Mesenchymal stem cell (in vitro differentiated cells and primary cell): ENCODE measurements at regions not wholly inside any gene's neighbourhood (a gene's known extent, or its start where the extent isn't known, plus 50 kb on each side); places are given as distances from the start of the nearest gene placed in this dataset.

Source experiments
- DNase-seq: peaks from one replicate; pipeline ENCODE4 v3.0.0-alpha.2; 2013
- H2AFZ ChIP-seq: one replicate; pipeline ENCODE4 v1.6.1; 2013; ENCODE audit warnings: low read depth, mild to moderate bottlenecking, control low read depth, inconsistent platforms, low read length, moderate library complexity
- H2AK5ac ChIP-seq: 2 replicates; pipeline ENCODE4 v1.6.1; 2013; ENCODE audit warnings: low read length, moderate library complexity, mild to moderate bottlenecking, inconsistent platforms; ENCODE audit not compliant: severe bottlenecking
- H2BK120ac ChIP-seq: one replicate; pipeline ENCODE4 v1.6.1; 2013; ENCODE audit warnings: low read depth, mild to moderate bottlenecking, inconsistent platforms, low read length, moderate library complexity
- H2BK12ac ChIP-seq, 2 experiments: one replicate each; pipeline ENCODE4 v1.6.1; 2013; ENCODE audit warnings: inconsistent platforms in 2 of 2, low read length in 2 of 2, mild to moderate bottlenecking in 2 of 2, moderate library complexity in 2 of 2, control low read depth in 1 of 2
- H2BK15ac ChIP-seq: one replicate; pipeline ENCODE4 v1.6.1; 2013; ENCODE audit warnings: mild to moderate bottlenecking, low read depth, inconsistent platforms; ENCODE audit not compliant: poor library complexity, severe bottlenecking
- H2BK5ac ChIP-seq: 2 replicates; pipeline ENCODE4 v1.6.1; 2013; ENCODE audit warnings: low read depth, mild to moderate bottlenecking, low read length, control low read depth, inconsistent platforms; ENCODE audit not compliant: poor library complexity, severe bottlenecking
- H3K14ac ChIP-seq, 2 experiments: one replicate each; pipeline ENCODE4 v1.6.1; 2013; ENCODE audit warnings: inconsistent platforms in 2 of 2, low read length in 2 of 2, control low read depth in 1 of 2, mild to moderate bottlenecking in 1 of 2, moderate library complexity in 1 of 2
- H3K18ac ChIP-seq, 2 experiments: one replicate each; pipeline ENCODE4 v1.6.1; 2013; ENCODE audit warnings: inconsistent platforms in 2 of 2, low read length in 2 of 2, control low read depth in 1 of 2, low read depth in 1 of 2, mild to moderate bottlenecking in 1 of 2
- H3K23ac ChIP-seq, 2 experiments: one replicate each; pipeline ENCODE4 v1.6.1; 2013; ENCODE audit warnings: inconsistent platforms in 2 of 2, low read length in 2 of 2, mild to moderate bottlenecking in 2 of 2, moderate library complexity in 2 of 2, control low read depth in 1 of 2
- H3K27ac ChIP-seq: 2 replicates; pipeline ENCODE4 v1.5.1; 2013; ENCODE audit warnings: mild to moderate bottlenecking, moderate library complexity, low read length, control low read depth, inconsistent platforms; ENCODE audit not compliant: poor library complexity, severe bottlenecking
- H3K27me3 ChIP-seq, 2 experiments: 2 replicates each; pipeline versions ENCODE4 v1.6.1 to v1.7.0; 2013; ENCODE audit warnings: low read length in 2 of 2, mild to moderate bottlenecking in 2 of 2, moderate library complexity in 2 of 2, control low read depth in 1 of 2, inconsistent platforms in 1 of 2; ENCODE audit not compliant: control insufficient read depth in 1 of 2, insufficient read depth in 1 of 2
- H3K36me3 ChIP-seq, 2 experiments: 2 replicates each; pipeline versions ENCODE4 v1.6.1 to v1.7.0; 2013; ENCODE audit warnings: low read length in 2 of 2, control low read depth in 1 of 2, inconsistent platforms in 1 of 2, low read depth in 1 of 2, mild to moderate bottlenecking in 1 of 2; ENCODE audit not compliant: insufficient read depth in 2 of 2, control insufficient read depth in 1 of 2
- H3K4ac ChIP-seq, 2 experiments: one replicate each; pipeline ENCODE4 v1.6.1; 2013; ENCODE audit warnings: inconsistent platforms in 2 of 2, low read length in 2 of 2, mild to moderate bottlenecking in 2 of 2, moderate library complexity in 2 of 2, control low read depth in 1 of 2, low read depth in 1 of 2
- H3K4me1 ChIP-seq: 2 replicates; pipeline ENCODE4 v1.6.1; 2013; ENCODE audit warnings: low read depth, low read length, control low read depth; ENCODE audit not compliant: control insufficient read depth, insufficient read depth
- H3K4me2 ChIP-seq: 2 replicates; pipeline ENCODE4 v1.6.1; 2013; ENCODE audit warnings: low read length, mild to moderate bottlenecking, inconsistent platforms; ENCODE audit not compliant: poor library complexity, severe bottlenecking
- H3K4me3 ChIP-seq, 2 experiments: 2 replicates each; pipeline versions ENCODE4 v1.5.1 to v1.7.0; 2013; ENCODE audit warnings: low read length in 2 of 2, mild to moderate bottlenecking in 2 of 2, control low read depth in 1 of 2, low read depth in 1 of 2; ENCODE audit not compliant: insufficient read depth in 1 of 2
- H3K79me1 ChIP-seq: replicated peaks from 2 replicates; pipeline ENCODE4 v1.6.1; 2013; ENCODE audit warnings: mild to moderate bottlenecking, control low read depth, low read length, inconsistent platforms; ENCODE audit not compliant: poor library complexity, severe bottlenecking
- H3K9ac ChIP-seq: 2 replicates; pipeline ENCODE4 v1.7.0; 2013; ENCODE audit warnings: mild to moderate bottlenecking, low read length, moderate library complexity
- H3K9me3 ChIP-seq: 2 replicates; pipeline ENCODE4 v1.7.0; 2013; ENCODE audit warnings: mild to moderate bottlenecking, low read length; ENCODE audit not compliant: control insufficient read depth
- H4K8ac ChIP-seq: one replicate; pipeline ENCODE4 v1.6.1; 2013; ENCODE audit warnings: inconsistent platforms, mild to moderate bottlenecking, low read length, moderate library complexity
- H4K91ac ChIP-seq: one replicate; pipeline ENCODE4 v1.6.1; 2013; ENCODE audit warnings: mild to moderate bottlenecking, low read length, inconsistent platforms
- WGBS: methylation state at CpG from one replicate; pipeline ENCODE4 v1.1.7; 2013; ENCODE audit warnings: mixed read lengths; 5-methylcytosine and 5-hydroxymethylcytosine counted together

GRCh38 chr5:18079831-18080230 lies 445.6 kb downstream of the TAF11L14 start:
- Histone ChIP-seq H3K36me3 (no peaks in the 10 kb centered on the region), H2BK15ac (no peak overlapping the region), H3K79me1 (no peaks in the 10 kb centered on the region), H3K9me3 (peaks cover 3% of the 10 kb centered on the region), H2AFZ (no peak overlapping the region), H3K27me3 (no peaks in the 10 kb centered on the region), H3K4me3 (no peak overlapping the region), H3K23ac (no peak overlapping the region), H2BK12ac (no peak overlapping the region), H3K18ac (no peak overlapping the region), H2BK5ac (no peak overlapping the region), H3K4me1 (no peaks in the 10 kb centered on the region), H3K9ac (no peak overlapping the region), H4K8ac (no peak overlapping the region), H2AK5ac (no peak overlapping the region), H3K4ac (no peak overlapping the region), H2BK120ac (no peak overlapping the region), H3K27ac (no peak overlapping the region), H3K14ac (no peak overlapping the region), H4K91ac (no peak overlapping the region), H3K4me2 (no peak overlapping the region)
- DNase-seq = no peak
- WGBS = 87% methylated on average over 3 of the region's 3 CpGs

DNA sequence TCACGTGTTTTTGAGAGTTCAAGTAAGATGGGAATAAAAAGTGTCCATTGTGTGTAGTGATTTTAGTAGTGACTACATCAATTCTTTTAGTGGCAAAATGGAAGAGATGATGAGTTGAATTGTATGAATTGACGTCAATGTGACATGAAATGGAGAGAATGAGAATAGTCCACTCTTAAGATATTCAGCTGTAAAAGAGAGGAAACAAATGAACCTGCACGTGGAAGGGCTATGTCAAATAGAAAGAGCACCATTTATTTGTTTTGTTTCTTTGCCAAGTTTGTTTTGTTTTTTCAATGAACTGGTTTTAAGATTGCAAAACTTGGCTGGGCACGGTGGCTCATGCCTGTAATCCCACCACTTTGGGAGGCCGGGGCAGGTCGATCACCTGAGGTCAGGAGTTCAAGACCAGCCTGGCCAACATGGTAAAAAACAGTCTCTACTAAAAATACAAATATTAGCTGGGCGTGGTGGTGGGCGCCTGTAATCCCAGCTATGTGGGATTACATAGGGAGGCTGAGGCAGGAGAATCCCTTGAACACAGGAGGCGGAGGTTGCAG lies 453.8 kb downstream of the TAF11L14 start:
- no peak overlapping the region for H2BK5ac ChIP-seq

GRCh38 chr5:18090177-18090576 lies 455.9 kb downstream of the TAF11L14 start:
- DNase-seq = no peak
- Histone ChIP-seq H3K27me3 (no peaks in the 10 kb centered on the region), H2BK15ac (no peak overlapping the region), H3K4me3 (no peak overlapping the region), H2BK5ac (no peak overlapping the region), H2AFZ (no peak overlapping the region), H4K8ac (no peak overlapping the region), H3K18ac (no peak overlapping the region), H3K9me3 (no peaks in the 10 kb centered on the region), H2BK120ac (no peak overlapping the region), H3K4me1 (no peaks in the 10 kb centered on the region), H3K23ac (no peak overlapping the region), H3K79me1 (no peaks in the 10 kb centered on the region), H2AK5ac (no peak overlapping the region), H3K14ac (no peak overlapping the region), H4K91ac (no peak overlapping the region), H3K4me2 (no peak overlapping the region), H3K9ac (no peak overlapping the region), H3K36me3 (no peaks in the 10 kb centered on the region), H3K27ac (no peak overlapping the region), H2BK12ac (no peak overlapping the region), H3K4ac (no peak overlapping the region)
- WGBS = 69% methylated on average over 2 of the region's 2 CpGs

More for the DNA sequence above, 453.8 kb downstream of the TAF11L14 start:
- Histone ChIP-seq H3K23ac (no peak overlapping the region), H4K91ac (no peak overlapping the region), H3K4me2 (no peak overlapping the region), H3K36me3 (no peaks in the 10 kb centered on the region), H2BK15ac (no peak overlapping the region), H2BK12ac (no peak overlapping the region), H3K4me3 (no peak overlapping the region), H3K27ac (no peak overlapping the region), H2AFZ (no peak overlapping the region), H2BK120ac (no peak overlapping the region), H3K14ac (no peak overlapping the region), H3K18ac (no peak overlapping the region), H3K9me3 (no peaks in the 10 kb centered on the region), H3K27me3 (no peaks in the 10 kb centered on the region), H4K8ac (no peak overlapping the region), H3K9ac (no peak overlapping the region), H3K79me1 (no peaks in the 10 kb centered on the region), H2AK5ac (no peak overlapping the region), H3K4ac (no peak overlapping the region), H3K4me1 (no peaks in the 10 kb centered on the region)
- no peak for DNase-seq
- WGBS = 77% methylated on average over 6 of the region's 9 CpGs

- DNase-seq = no peak
- Histone ChIP-seq H3K4me2 (no peak overlapping the region), H3K4me1 (no peaks in the 10 kb centered on the region), H2BK5ac (no peak overlapping the region), H3K27ac (no peak overlapping the region), H3K4ac (no peak overlapping the region), H2BK120ac (no peak overlapping the region), H2BK12ac (no peak overlapping the region), H3K9ac (no peak overlapping the region), H2BK15ac (no peak overlapping the region), H4K8ac (no peak overlapping the region), H3K23ac (no peak overlapping the region), H3K18ac (no peak overlapping the region), H2AFZ (no peak overlapping the region), H3K14ac (no peak overlapping the region), H3K4me3 (no peak overlapping the region), H3K36me3 (no peaks in the 10 kb centered on the region), H3K79me1 (no peaks in the 10 kb centered on the region), H3K9me3 (no peaks in the 10 kb centered on the region), H3K27me3 (no peaks in the 10 kb centered on the region), H2AK5ac (no peak overlapping the region), H4K91ac (no peak overlapping the region)
- WGBS = no CpG with 5 or more reads among the region's 2 CpGs
Observed at GRCh38 chr5:18091142-18091541, 456.9 kb downstream of the TAF11L14 start.
